Caco-2 (cell line): ENCODE measurements at regions not wholly inside any gene's neighbourhood (a gene's known extent, or its start where the extent isn't known, plus 50 kb on each side); places are given as distances from the start of the nearest gene placed in this dataset.

ENCODE experiments used
- BruUV-seq: library from RNA; stranded (reverse); fragments of 400-500 nt; replicated peaks from 2 replicates; lab custom pipeline; 2021; lab: Mats Ljungman, UMichigan
- CTCF ChIA-PET: fragments of 300-600 bp; sonication (Branson Sonifier 250); formaldehyde crosslinking; loops from one replicate; lab custom pipeline; 2022; ENCODE audit warnings: antibody characterized with exemption; lab: Charles Lee
- POLR2A ChIA-PET: fragments of 300-600 bp; sonication (Branson Sonifier 250); formaldehyde crosslinking; loops from one replicate; lab custom pipeline; 2022; ENCODE audit warnings: antibody characterized with exemption; lab: Charles Lee
- DNase-seq, 2 experiments: peaks; one replicate each; pipeline versions ENCODE4 v3.0.0 to v3.0.0-alpha.2; 2020 to 2022
- H3K27me3 ChIP-seq: replicated peaks from 2 replicates; pipeline ENCODE4 v1.6.0; 2011; ENCODE audit warnings: low read length; ENCODE audit not compliant: control insufficient read depth, insufficient read depth
- H3K36me3 ChIP-seq: 2 replicates; pipeline ENCODE4 v1.5.1; 2011; ENCODE audit warnings: low read length; ENCODE audit not compliant: control insufficient read depth, insufficient read depth
- H3K4me1 ChIP-seq: fragments of 250-450 bp; sonication (Bioruptor Pico); 2 replicates; pipeline ENCODE4 v1.5.1; 2020; ENCODE audit warnings: mild to moderate bottlenecking
- H3K4me3 ChIP-seq: 2 replicates; pipeline ENCODE4 v1.5.1; 2011; ENCODE audit warnings: low read depth, mild to moderate bottlenecking, control low read depth, low read length
- H3K9me3 ChIP-seq: fragments of 250-450 bp; sonication (Bioruptor Pico); 2 replicates; pipeline ENCODE4 v1.5.1; 2020; ENCODE audit warnings: mild to moderate bottlenecking, moderate library complexity
- H3K27ac Mint-ChIP-seq: one replicate; pipeline ENCODE4 v1.8.0; 2022; ENCODE audit warnings: mixed read lengths; ENCODE audit not compliant: unreplicated experiment
- H3K27me3 Mint-ChIP-seq: one replicate; pipeline ENCODE4 v1.8.0; 2022; ENCODE audit warnings: mixed read lengths; ENCODE audit not compliant: insufficient read depth, unreplicated experiment
- H3K36me3 Mint-ChIP-seq: one replicate; pipeline ENCODE4 v1.8.0; 2022; ENCODE audit warnings: mild to moderate bottlenecking, mixed read lengths; ENCODE audit not compliant: insufficient read depth, unreplicated experiment
- H3K4me1 Mint-ChIP-seq: one replicate; pipeline ENCODE4 v1.8.0; 2022; ENCODE audit warnings: low read depth, mixed read lengths; ENCODE audit not compliant: unreplicated experiment
- H3K4me3 Mint-ChIP-seq: one replicate; pipeline ENCODE4 v1.8.0; 2022; ENCODE audit warnings: mild to moderate bottlenecking, moderate library complexity, mixed read lengths; ENCODE audit not compliant: unreplicated experiment
- H3K9me3 Mint-ChIP-seq: one replicate; pipeline ENCODE4 v1.8.0; 2022; ENCODE audit warnings: mixed read lengths; ENCODE audit not compliant: unreplicated experiment
- CTCF ChIP-seq, 2 experiments: fragments of 200-600 bp in 1 of 2; IDR thresholded peaks; 1 replicate in 1 of 2; 2 replicates in 1 of 2; pipeline versions ENCODE4 v1.5.1 to v1.8.0; 2011 to 2022; ENCODE audit warnings: antibody characterized with exemption in 1 of 2, control low read depth in 1 of 2, inconsistent platforms in 1 of 2, low read depth in 1 of 2, low read length in 1 of 2, mild to moderate bottlenecking in 1 of 2, moderate library complexity in 1 of 2; ENCODE audit not compliant: insufficient read depth in 1 of 2, severe bottlenecking in 1 of 2, unreplicated experiment in 1 of 2
- intact Hi-C: fragments of 100-400 bp; cut with micrococcal nuclease; formaldehyde crosslinking; loops from one replicate; pipeline ENCODE4 v1.10.0; 2022; ENCODE audit not compliant: unreplicated experiment

- ChIA-PET POLR2A (no interaction called here), CTCF (no interaction called here)
- Mint-ChIP-seq H3K27me3 (no peaks in the 10 kb centered on the region), H3K9me3 (no peaks in the 10 kb centered on the region), H3K27ac (no peak overlapping the region), H3K4me3 (no peak overlapping the region), H3K4me1 (peaks cover 6% of the 10 kb centered on the region), H3K36me3 (no peaks in the 10 kb centered on the region)
- Histone ChIP-seq H3K36me3 (no peaks in the 10 kb centered on the region), H3K4me1 (peaks cover 8% of the 10 kb centered on the region), H3K4me3 (no peak overlapping the region), H3K9me3 (no peaks in the 10 kb centered on the region; the same call in none of the 2 replicates), H3K27me3 (no peaks in the 10 kb centered on the region)
- no TSS peak for BruUV-seq
- no peak for TF ChIP-seq CTCF (IDR thresholded peaks at IDR 0.05; ENCODE audit: insufficient read depth in 1 of 2, low read depth in 1 of 2, low read length in 1 of 2, severe bottlenecking in 1 of 2, unreplicated experiment in 1 of 2)
- intact Hi-C loops = no loop called here
- DNase-seq = no peak
Measured at GRCh38 chr6:167553736-167554119, 228.8 kb downstream of the TTLL2 start.

- Histone ChIP-seq H3K9me3 (no peaks in the 10 kb centered on the region; the same call in none of the 2 replicates), H3K4me1 (peaks cover 19% of the 10 kb centered on the region), H3K27me3 (no peaks in the 10 kb centered on the region), H3K36me3 (no peaks in the 10 kb centered on the region), H3K4me3 (no peak overlapping the region)
- DNase-seq = no peak
- peaks cover 15% of the 10 kb centered on the region for H3K4me1 Mint-ChIP-seq
- no peaks in the 10 kb centered on the region for H3K27me3 Mint-ChIP-seq
- no TSS peak for BruUV-seq
- H3K4me3 Mint-ChIP-seq = no peak overlapping the region
- no peaks in the 10 kb centered on the region for H3K9me3 Mint-ChIP-seq
- ChIA-PET POLR2A (no interaction called here), CTCF (no interaction called here)
- no peak for TF ChIP-seq CTCF (IDR thresholded peaks at IDR 0.05; ENCODE audit: insufficient read depth in 1 of 2, low read depth in 1 of 2, low read length in 1 of 2, severe bottlenecking in 1 of 2, unreplicated experiment in 1 of 2)
- no peak overlapping the region for H3K27ac Mint-ChIP-seq
- H3K36me3 Mint-ChIP-seq = peaks cover 4% of the 10 kb centered on the region
- intact Hi-C loops = no loop called here
Measured at GRCh38 chr6:167554854-167555253, 230.0 kb downstream of the TTLL2 start.

DNA sequence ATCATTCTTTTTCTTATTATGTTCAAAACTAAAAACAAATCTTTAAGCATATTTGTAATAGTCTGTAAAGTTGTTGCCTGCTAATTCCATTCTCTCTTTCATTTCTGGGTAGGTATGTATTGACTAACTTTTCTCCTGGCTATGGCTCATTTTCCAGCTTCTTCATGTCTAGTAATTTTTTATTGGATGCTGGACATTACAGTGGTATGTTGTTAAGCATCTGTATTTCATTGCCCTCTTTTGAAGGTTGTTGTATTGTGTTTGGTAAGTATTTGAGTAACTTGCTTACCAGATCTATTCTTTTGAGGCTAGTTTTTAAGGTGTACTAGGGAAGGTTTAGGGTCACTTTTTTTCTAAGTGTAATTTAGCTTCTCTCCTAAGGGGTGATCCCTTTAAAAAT lies 230.9 kb downstream of the TTLL2 start:
- no peaks in the 10 kb centered on the region for H3K9me3 Mint-ChIP-seq
- peaks cover 20% of the 10 kb centered on the region for H3K4me1 Mint-ChIP-seq
- peaks cover 8% of the 10 kb centered on the region for H3K36me3 Mint-ChIP-seq
- no peak overlapping the region for H3K4me3 ChIP-seq
- no peak overlapping the region for H3K4me3 Mint-ChIP-seq
- no peaks in the 10 kb centered on the region; the same call in none of the 2 replicates for H3K9me3 ChIP-seq
- intact Hi-C loops = no loop called here
- peaks cover 21% of the 10 kb centered on the region for H3K4me1 ChIP-seq
- no peak overlapping the region for H3K27ac Mint-ChIP-seq
- H3K36me3 ChIP-seq = no peaks in the 10 kb centered on the region
- ChIA-PET CTCF (no interaction called here), POLR2A (no interaction called here)
- H3K27me3 ChIP-seq = no peaks in the 10 kb centered on the region
- DNase-seq = no peak
- TF ChIP-seq CTCF (IDR thresholded peaks at IDR 0.05; ENCODE audit: insufficient read depth in 1 of 2, low read depth in 1 of 2, low read length in 1 of 2, severe bottlenecking in 1 of 2, unreplicated experiment in 1 of 2) = no peak
- H3K27me3 Mint-ChIP-seq = no peaks in the 10 kb centered on the region
- BruUV-seq = no TSS peak
